ENCODE measurements at regions not wholly inside any gene's neighbourhood (a gene's known extent, or its start where the extent isn't known, plus 50 kb on each side); places are given as distances from the start of the nearest gene placed in this dataset.
A peak's percentile ranks its signal among the peaks of the same experiment; 100 is the strongest.

GRCh38 chr6:11428895-11429294, 108.7 kb upstream of the TMEM170B start (continued):
- TF ChIP-seq DRAP1 (CRISPR knock-in tag; IDR thresholded peaks at IDR 0.05), result peak; percentile 61; the same call in 1 of the 2 replicates
- no peak for TF ChIP-seq GATA4 (IDR thresholded peaks at IDR 0.05; ENCODE audit: borderline replicate concordance, low read depth)
- peak; percentile 35; the same call in 1 of the 2 replicates for TF ChIP-seq ZMYM4 (CRISPR knock-in tag; IDR thresholded peaks at IDR 0.05)
- peak; percentile 36; the same call in 1 of the 2 replicates for TF ChIP-seq RCOR2 (CRISPR knock-in tag; IDR thresholded peaks at IDR 0.05)
- no peak for TF ChIP-seq BRD4 (CRISPR knock-in tag; IDR thresholded peaks at IDR 0.05)
- TF ChIP-seq ZNF567 (CRISPR knock-in tag; IDR thresholded peaks at IDR 0.05; ENCODE audit: borderline replicate concordance), result no peak
- TF ChIP-seq ZNF780A (CRISPR knock-in tag; IDR thresholded peaks at IDR 0.05), result no peak
- TF ChIP-seq ZNF746 (CRISPR knock-in tag; IDR thresholded peaks at IDR 0.05), result no peak
- TF ChIP-seq KLF9 (CRISPR knock-in tag; IDR thresholded peaks at IDR 0.05; ENCODE audit: low read depth), result no peak
- TF ChIP-seq ZNF564 (CRISPR knock-in tag; IDR thresholded peaks at IDR 0.05), result no peak
- TF ChIP-seq YY1 (IDR thresholded peaks at IDR 0.05; ENCODE audit: insufficient read depth, insufficient replicate concordance, low read depth, low read length), result no peak
- TF ChIP-seq HOXA5 (CRISPR knock-in tag; IDR thresholded peaks at IDR 0.05), result no peak
- peak; percentile 7 for TF ChIP-seq ASH2L (IDR thresholded peaks at IDR 0.05; ENCODE audit: insufficient read length, low read depth, low read length)
- no peak; the same call in 1 of the 2 replicates for TF ChIP-seq ZNF580 (CRISPR knock-in tag; IDR thresholded peaks at IDR 0.05; ENCODE audit: borderline replicate concordance, low read depth)
- TF ChIP-seq ZNF431 (CRISPR knock-in tag; IDR thresholded peaks at IDR 0.05; ENCODE audit: borderline replicate concordance, low read depth), result no peak
- TF ChIP-seq ATF7 (IDR thresholded peaks at IDR 0.05), result no peak
- TF ChIP-seq ATF7 (CRISPR knock-in tag; IDR thresholded peaks at IDR 0.05), result no peak
- no peak for TF ChIP-seq HCFC1 (IDR thresholded peaks at IDR 0.05; ENCODE audit: low read depth, low read length)
- no peak for TF ChIP-seq ZNF280D (CRISPR knock-in tag; IDR thresholded peaks at IDR 0.05)
- TF ChIP-seq CREB3 (CRISPR knock-in tag; IDR thresholded peaks at IDR 0.05), result peak; percentile 72; the same call in 1 of the 2 replicates
- no peak for TF ChIP-seq RAD51 (IDR thresholded peaks at IDR 0.05; ENCODE audit: borderline replicate concordance)
- no peak for TF ChIP-seq PHF20 (CRISPR knock-in tag; IDR thresholded peaks at IDR 0.05)
- no peak for TF ChIP-seq RORA (CRISPR knock-in tag; IDR thresholded peaks at IDR 0.05)
- TF ChIP-seq ZNF124 (CRISPR knock-in tag; IDR thresholded peaks at IDR 0.05), result no peak
- no peak for TF ChIP-seq ZFP91 (CRISPR knock-in tag; IDR thresholded peaks at IDR 0.05; ENCODE audit: borderline replicate concordance)
- no peak for TF ChIP-seq CC2D1A (CRISPR knock-in tag; IDR thresholded peaks at IDR 0.05)
- no peak for TF ChIP-seq ZNF761 (CRISPR knock-in tag; conservative IDR thresholded peaks at IDR 0.05)
- TF ChIP-seq ZSCAN12 (CRISPR knock-in tag; IDR thresholded peaks at IDR 0.05), result no peak

All from HepG2 (cell line).